CD14-positive monocyte (primary cell): ENCODE measurements at regions not wholly inside any gene's neighbourhood (a gene's known extent, or its start where the extent isn't known, plus 50 kb on each side); places are given as distances from the start of the nearest gene placed in this dataset.

Source experiments
- DNase-seq, 3 donors: peaks; one replicate each; pipeline ENCODE4 v3.0.0-alpha.2; 2011 to 2022
- H2AFZ ChIP-seq: 2 replicates; pipeline ENCODE4 v1.6.0; 2012; ENCODE audit warnings: mild to moderate bottlenecking, low read depth, low read length, inconsistent platforms; ENCODE audit not compliant: insufficient read depth, poor library complexity, severe bottlenecking
- H3K27ac ChIP-seq, 2 donors: 1 replicate in 1 of 2; 2 replicates in 1 of 2; pipeline ENCODE4 v1.5.1; 2012 to 2013; ENCODE audit warnings: low read length in 2 of 2, control low read depth in 1 of 2, inconsistent platforms in 1 of 2, low read depth in 1 of 2, mild to moderate bottlenecking in 1 of 2
- H3K27me3 ChIP-seq, 2 donors: one replicate each; pipeline versions ENCODE4 v1.6.0 to v1.6.1; 2011 to 2013; ENCODE audit warnings: low read length in 2 of 2; ENCODE audit not compliant: control insufficient read depth in 2 of 2, insufficient read depth in 2 of 2
- H3K36me3 ChIP-seq, 2 donors: replicated peaks in 1 of 2; 1 replicate in 1 of 2; 2 replicates in 1 of 2; pipeline versions ENCODE4 v1.5.1 to v1.6.1; 2012 to 2013; ENCODE audit warnings: low read length in 2 of 2, control low read depth in 1 of 2, inconsistent platforms in 1 of 2, mild to moderate bottlenecking in 1 of 2; ENCODE audit not compliant: insufficient read depth in 2 of 2, control insufficient read depth in 1 of 2
- H3K4me1 ChIP-seq, 2 donors: 1 replicate in 1 of 2; 2 replicates in 1 of 2; pipeline versions ENCODE4 v1.5.1 to v1.6.1; 2012 to 2013; ENCODE audit warnings: low read length in 2 of 2, control low read depth in 1 of 2, inconsistent platforms in 1 of 2, mild to moderate bottlenecking in 1 of 2, moderate library complexity in 1 of 2; ENCODE audit not compliant: insufficient read depth in 2 of 2, control insufficient read depth in 1 of 2
- H3K4me2 ChIP-seq: replicated peaks from 2 replicates; pipeline ENCODE3; 2012; ENCODE audit warnings: low read length, moderate library complexity, mild to moderate bottlenecking; ENCODE audit not compliant: poor library complexity, severe bottlenecking; ENCODE audit errors: extremely low read depth
- H3K4me3 ChIP-seq, 3 experiments: fragments of 200-600 bp in 1 of 3; sonication (generic) in 1 of 3; replicated peaks in 1 of 3; 1 replicate in 2 of 3; 2 replicates in 1 of 3; pipeline ENCODE4 v1.5.1; 2011 to 2013; ENCODE audit warnings: low read length in 3 of 3, mild to moderate bottlenecking in 3 of 3, control low read depth in 2 of 3, low read depth in 2 of 3, inconsistent platforms in 1 of 3, moderate library complexity in 1 of 3
- H3K79me2 ChIP-seq: 2 replicates; pipeline ENCODE4 v1.6.0; 2012; ENCODE audit warnings: mild to moderate bottlenecking, control low read depth, inconsistent platforms, low read length, moderate library complexity; ENCODE audit not compliant: insufficient read depth
- H3K9ac ChIP-seq: 2 replicates; pipeline ENCODE4 v1.6.0; 2017; ENCODE audit warnings: low read length, mild to moderate bottlenecking; ENCODE audit not compliant: insufficient read depth, poor library complexity, severe bottlenecking
- H3K9me3 ChIP-seq, 2 donors: replicated peaks in 1 of 2; 1 replicate in 1 of 2; 2 replicates in 1 of 2; pipeline versions ENCODE4 v1.5.1 to v1.6.1; 2012 to 2013; ENCODE audit warnings: low read length in 2 of 2, control low read depth in 1 of 2; ENCODE audit not compliant: control insufficient read depth in 1 of 2, insufficient read depth in 1 of 2
- H4K20me1 ChIP-seq: 2 replicates; pipeline ENCODE4 v1.6.0; 2012; ENCODE audit warnings: mild to moderate bottlenecking, low read length, control low read depth, moderate library complexity; ENCODE audit not compliant: insufficient read depth
- H3K27ac Mint-ChIP-seq, 7 donors: one replicate each; pipeline ENCODE4 v1.8.0; 2020; ENCODE audit warnings: mild to moderate bottlenecking in 7 of 7, mixed read lengths in 7 of 7, moderate library complexity in 6 of 7, inconsistent platforms in 2 of 7
- H3K27me3 Mint-ChIP-seq, 3 donors: one replicate each; pipeline ENCODE4 v1.8.0; 2021 to 2022; ENCODE audit warnings: low read depth in 3 of 3, mild to moderate bottlenecking in 3 of 3, mixed read lengths in 3 of 3, moderate library complexity in 3 of 3, inconsistent platforms in 1 of 3
- H3K36me3 Mint-ChIP-seq, 2 donors: one replicate each; pipeline ENCODE4 v1.8.0; 2020; ENCODE audit warnings: mixed read lengths in 2 of 2, inconsistent platforms in 1 of 2, mild to moderate bottlenecking in 1 of 2
- H3K4me1 Mint-ChIP-seq: one replicate; pipeline ENCODE4 v1.8.0; 2020; ENCODE audit warnings: mild to moderate bottlenecking, mixed read lengths
- H3K4me3 Mint-ChIP-seq, 2 donors: one replicate each; pipeline ENCODE4 v1.8.0; 2020; ENCODE audit warnings: mild to moderate bottlenecking in 2 of 2, mixed read lengths in 2 of 2, moderate library complexity in 1 of 2
- H3K9me3 Mint-ChIP-seq, 7 donors: one replicate each; pipeline ENCODE4 v1.8.0; 2020 to 2022; ENCODE audit warnings: mixed read lengths in 7 of 7, mild to moderate bottlenecking in 6 of 7, moderate library complexity in 6 of 7, inconsistent platforms in 2 of 7
- CTCF ChIP-seq: fragments of 200-600 bp; IDR thresholded peaks from one replicate; pipeline ENCODE4 v1.8.0; 2022; ENCODE audit warnings: antibody characterized with exemption, mild to moderate bottlenecking
- WGBS: methylation state at CpG from one replicate; pipeline ENCODE4 v1.1.5; 2013; ENCODE audit warnings: missing lambda C conversion rate; ENCODE audit not compliant: insufficient coverage; 5-methylcytosine and 5-hydroxymethylcytosine counted together
- intact Hi-C, 2 donors: fragments of 100-400 bp; cut with micrococcal nuclease; formaldehyde crosslinking; loops; one replicate each; pipeline versions ENCODE4 v1.15.0 to v1.15.1; 2023

GRCh38 chr12:41970744-41971143, 173.9 kb downstream of the GXYLT1 start:
- 87% methylated on average over 2 of the region's 2 CpGs for whole genome bisulfite sequencing
- Mint-ChIP-seq H3K27ac (no peak overlapping the region), H3K36me3 (no peaks in the 10 kb centered on the region), H3K4me1 (no peaks in the 10 kb centered on the region), H3K9me3 (peaks cover 0 to 2% (median 0%) of the 10 kb centered on the region in 7 donors), H3K27me3 (no peaks in the 10 kb centered on the region), H3K4me3 (no peak overlapping the region)
- Histone ChIP-seq H4K20me1 (no peaks in the 10 kb centered on the region), H3K36me3 (no peaks in the 10 kb centered on the region), H3K27me3 (no peaks in the 10 kb centered on the region), H3K4me2 (no peak overlapping the region), H3K27ac (no peak overlapping the region), H3K9me3 (no peaks in the 10 kb centered on the region), H3K9ac (no peak overlapping the region), H3K79me2 (no peaks in the 10 kb centered on the region), H3K4me1 (no peaks in the 10 kb centered on the region), H3K4me3 (no peak overlapping the region), H2AFZ (no peak overlapping the region)
- TF ChIP-seq CTCF = no peak
- intact Hi-C loops = no loop called here
- no peak for DNase-seq

- H3K36me3 Mint-ChIP-seq = no peaks in the 10 kb centered on the region
- no peaks in the 10 kb centered on the region for H3K9me3 Mint-ChIP-seq
- no peaks in the 10 kb centered on the region for H3K4me1 Mint-ChIP-seq
- Histone ChIP-seq H4K20me1 (no peaks in the 10 kb centered on the region), H3K27ac (no peak overlapping the region), H3K9me3 (no peaks in the 10 kb centered on the region), H3K4me3 (no peak overlapping the region), H3K9ac (no peak overlapping the region), H3K4me1 (no peaks in the 10 kb centered on the region), H3K27me3 (no peaks in the 10 kb centered on the region), H3K79me2 (no peaks in the 10 kb centered on the region), H2AFZ (no peak overlapping the region), H3K36me3 (no peaks in the 10 kb centered on the region), H3K4me2 (no peak overlapping the region)
- no peak for TF ChIP-seq CTCF
- no peak overlapping the region for H3K27ac Mint-ChIP-seq
- DNase-seq = no peak
- no peaks in the 10 kb centered on the region for H3K27me3 Mint-ChIP-seq
- intact Hi-C loops = no loop called here
- no peak overlapping the region for H3K4me3 Mint-ChIP-seq
These were observed 176.1 kb downstream of the GXYLT1 start for GRCh38 chr12:41968599-41968998.
